Common myeloid progenitor, CD34-positive (primary cell): ENCODE measurements at regions not wholly inside any gene's neighbourhood (a gene's known extent, or its start where the extent isn't known, plus 50 kb on each side); places are given as distances from the start of the nearest gene placed in this dataset.

Experiments
- CTCF ChIA-PET: fragments of 350-600 bp; sonication (Branson Sonifier 250); formaldehyde crosslinking; loops from one replicate; lab custom pipeline; 2021; ENCODE audit warnings: antibody characterized with exemption; lab: Charles Lee
- POLR2A ChIA-PET: fragments of 350-600 bp; sonication (Branson Sonifier 250); formaldehyde crosslinking; loops from one replicate; lab custom pipeline; 2021; ENCODE audit warnings: antibody characterized with exemption; lab: Charles Lee
- DNase-seq, 3 donors: peaks; one replicate each; pipeline versions ENCODE4 v3.0.0 to v3.0.0-alpha.2; 2013
- H3K27ac ChIP-seq, 2 experiments: 1 replicate in 1 of 2; 2 replicates in 1 of 2; pipeline ENCODE4 v1.7.0; 2013; ENCODE audit warnings: inconsistent platforms in 2 of 2, low read length in 2 of 2, mild to moderate bottlenecking in 2 of 2, low read depth in 1 of 2, moderate library complexity in 1 of 2; ENCODE audit not compliant: severe bottlenecking in 2 of 2, insufficient read depth in 1 of 2, poor library complexity in 1 of 2
- H3K27me3 ChIP-seq, 5 experiments: replicated peaks in 2 of 5; 1 replicate in 3 of 5; 2 replicates in 2 of 5; pipeline versions ENCODE4 v1.6.1 to v1.7.0; 2013; ENCODE audit warnings: low read length in 4 of 5, mild to moderate bottlenecking in 2 of 5, moderate library complexity in 2 of 5, inconsistent platforms in 1 of 5; ENCODE audit not compliant: insufficient read depth in 5 of 5, control insufficient read depth in 4 of 5
- H3K36me3 ChIP-seq, 4 experiments: 1 replicate in 2 of 4; 2 replicates in 2 of 4; pipeline versions ENCODE4 v1.6.1 to v1.7.0; 2013; ENCODE audit warnings: low read length in 3 of 4, control low read depth in 1 of 4, mild to moderate bottlenecking in 1 of 4; ENCODE audit not compliant: control insufficient read depth in 4 of 4, insufficient read depth in 4 of 4
- H3K4me1 ChIP-seq, 4 experiments: 1 replicate in 3 of 4; 2 replicates in 1 of 4; pipeline versions ENCODE4 v1.6.1 to v1.7.1; 2013; ENCODE audit warnings: low read length in 3 of 4, mild to moderate bottlenecking in 3 of 4, control low read depth in 1 of 4, inconsistent platforms in 1 of 4, moderate library complexity in 1 of 4; ENCODE audit not compliant: control insufficient read depth in 4 of 4, insufficient read depth in 4 of 4; ENCODE audit errors: control extremely low read depth in 1 of 4
- H3K4me3 ChIP-seq, 7 experiments: 1 replicate in 4 of 7; 2 replicates in 3 of 7; pipeline versions ENCODE4 v1.5.1 to v1.7.0; 2013; ENCODE audit warnings: mild to moderate bottlenecking in 7 of 7, low read length in 6 of 7, moderate library complexity in 6 of 7, inconsistent platforms in 2 of 7, low read depth in 2 of 7, control low read depth in 1 of 7; ENCODE audit not compliant: insufficient read depth in 4 of 7, control insufficient read depth in 1 of 7; ENCODE audit errors: extremely low read depth in 1 of 7
- H3K9me3 ChIP-seq, 5 experiments: 1 replicate in 4 of 5; 2 replicates in 1 of 5; pipeline versions ENCODE4 v1.6.1 to v1.7.1; 2013; ENCODE audit warnings: low read length in 4 of 5, mild to moderate bottlenecking in 2 of 5, inconsistent platforms in 1 of 5, low read depth in 1 of 5, moderate library complexity in 1 of 5; ENCODE audit not compliant: control insufficient read depth in 4 of 5, insufficient read depth in 2 of 5; ENCODE audit errors: control extremely low read depth in 1 of 5
- WGBS: methylation state at CpG from one replicate; pipeline ENCODE4 v1.1.5; 2013; ENCODE audit not compliant: insufficient coverage; 5-methylcytosine and 5-hydroxymethylcytosine counted together

GRCh38 chr5:106757672-106758071 is 913.1 kb downstream of the EFNA5 start:
- no peak overlapping the region for H3K4me3 ChIP-seq
- H3K36me3 ChIP-seq, result no peaks in the 10 kb centered on the region
- POLR2A ChIA-PET, result no interaction called here
- H3K9me3 ChIP-seq, result no peaks in the 10 kb centered on the region
- H3K27me3 ChIP-seq, result no peaks in the 10 kb centered on the region
- H3K4me1 ChIP-seq, result peaks cover 0 to 3% (median 0%) of the 10 kb centered on the region in 4 experiments
- 100% methylated on average over 1 of the region's 3 CpGs for WGBS
- no peak for DNase-seq
- no peak overlapping the region for H3K27ac ChIP-seq
- CTCF ChIA-PET, result no interaction called here

GRCh38 chr5:106755789-106756188 is 914.9 kb downstream of the EFNA5 start:
- WGBS, result 100% methylated on average over 3 of the region's 4 CpGs
- Histone ChIP-seq H3K27me3 (no peaks in the 10 kb centered on the region), H3K36me3 (no peaks in the 10 kb centered on the region), H3K9me3 (no peaks in the 10 kb centered on the region), H3K27ac (no peak overlapping the region), H3K4me3 (no peak overlapping the region), H3K4me1 (peaks cover 0 to 3% (median 0%) of the 10 kb centered on the region in 4 experiments)
- POLR2A ChIA-PET, result no interaction called here
- peak in 1 of 3 donors; percentile 1 for DNase-seq
- CTCF ChIA-PET, result no interaction called here

DNA sequence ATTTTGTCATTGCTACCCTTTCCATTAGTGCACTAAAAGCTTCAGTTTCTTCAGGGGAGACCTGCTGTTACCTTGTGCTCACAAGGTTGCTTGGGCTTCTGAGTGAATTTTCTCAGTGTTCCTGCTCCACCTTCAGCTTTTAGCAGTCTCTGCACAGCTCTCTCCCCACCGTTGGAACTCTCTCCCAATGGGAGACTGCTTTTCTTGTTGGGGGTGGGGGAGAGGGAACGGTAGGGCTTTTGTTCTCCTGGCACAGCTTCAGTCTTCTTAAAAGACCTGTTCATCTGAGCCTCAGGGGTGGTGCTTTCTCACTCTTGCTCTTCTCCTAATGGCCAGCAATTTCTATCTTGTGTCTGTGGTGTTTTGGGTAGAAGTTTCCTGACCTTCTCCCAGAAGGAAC is 915.7 kb downstream of the EFNA5 start:
- H3K4me3 ChIP-seq, result no peak overlapping the region
- no peak for DNase-seq
- ChIA-PET POLR2A (no interaction called here), CTCF (interaction anchor here (0.9 kb wide), 1 partner anchor 10 kb away, joined by 3 read pairs; no protein-coding TSS in a partner anchor)
- no CpG with 5 or more reads among the region's 2 CpGs for WGBS
- H3K27me3 ChIP-seq, result no peaks in the 10 kb centered on the region
- H3K27ac ChIP-seq, result no peak overlapping the region
- H3K9me3 ChIP-seq, result no peaks in the 10 kb centered on the region
- no peaks in the 10 kb centered on the region for H3K36me3 ChIP-seq
- H3K4me1 ChIP-seq, result peaks cover 0 to 3% (median 0%) of the 10 kb centered on the region in 4 experiments

DNA sequence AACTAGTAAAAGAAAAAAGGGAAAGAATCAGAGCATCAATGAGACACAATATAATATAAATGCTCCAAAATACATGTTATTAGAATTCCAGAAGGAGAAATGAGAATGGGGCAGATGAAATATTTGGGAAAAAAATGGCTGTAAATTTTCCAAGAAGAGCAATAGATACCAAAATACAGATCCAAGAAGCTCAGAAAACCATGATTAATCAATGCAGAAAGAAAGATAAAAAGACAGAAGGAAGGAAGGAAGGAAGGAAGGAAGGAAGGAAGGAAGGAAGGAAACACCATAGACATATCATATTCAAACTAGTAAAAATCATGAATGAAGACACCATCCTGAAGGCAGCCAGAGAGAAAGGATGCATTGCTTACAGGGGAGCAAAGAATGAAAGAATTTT is 920.9 kb downstream of the EFNA5 start:
- Histone ChIP-seq H3K27ac (no peak overlapping the region), H3K36me3 (no peaks in the 10 kb centered on the region), H3K27me3 (no peaks in the 10 kb centered on the region), H3K4me1 (no peaks in the 10 kb centered on the region), H3K4me3 (no peak overlapping the region), H3K9me3 (no peaks in the 10 kb centered on the region)
- ChIA-PET POLR2A (no interaction called here), CTCF (no interaction called here)
- no peak for DNase-seq

DNA sequence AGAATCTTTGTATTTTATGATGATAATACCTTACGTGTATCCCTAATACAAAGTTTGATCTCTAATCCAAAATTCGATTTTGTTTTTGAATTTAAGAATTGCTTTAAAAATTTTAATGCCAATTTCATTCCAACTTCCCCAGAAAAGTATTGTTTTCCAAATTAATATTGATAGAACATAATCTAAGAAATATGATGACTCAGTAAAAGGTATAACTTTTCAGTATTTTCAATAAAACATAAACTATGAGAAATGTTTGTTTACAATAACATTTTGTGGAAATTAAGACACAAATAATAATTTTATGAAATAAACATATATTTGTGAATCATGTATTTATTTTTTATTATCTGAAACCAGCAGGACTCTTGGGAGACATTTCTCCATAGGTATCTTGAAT is 931.6 kb downstream of the EFNA5 start:
- Histone ChIP-seq H3K27me3 (no peaks in the 10 kb centered on the region), H3K27ac (no peak overlapping the region), H3K4me1 (no peaks in the 10 kb centered on the region), H3K9me3 (peaks cover 0 to 2% (median 0%) of the 10 kb centered on the region in 5 experiments), H3K36me3 (no peaks in the 10 kb centered on the region), H3K4me3 (no peak overlapping the region)
- ChIA-PET POLR2A (no interaction called here), CTCF (no interaction called here)
- no CpG with 5 or more reads among the region's 2 CpGs for WGBS
- no peak for DNase-seq

GRCh38 chr5:106737111-106737510 is 933.6 kb downstream of the EFNA5 start:
- Histone ChIP-seq H3K4me3 (no peak overlapping the region), H3K9me3 (peaks cover 0 to 9% (median 0%) of the 10 kb centered on the region in 5 experiments), H3K27me3 (no peaks in the 10 kb centered on the region), H3K36me3 (no peaks in the 10 kb centered on the region), H3K27ac (no peak overlapping the region), H3K4me1 (no peaks in the 10 kb centered on the region)
- CTCF ChIA-PET, result no interaction called here
- POLR2A ChIA-PET, result no interaction called here
- DNase-seq, result no peak
- WGBS, result 83% methylated on average over 1 of the region's 1 CpG

DNA sequence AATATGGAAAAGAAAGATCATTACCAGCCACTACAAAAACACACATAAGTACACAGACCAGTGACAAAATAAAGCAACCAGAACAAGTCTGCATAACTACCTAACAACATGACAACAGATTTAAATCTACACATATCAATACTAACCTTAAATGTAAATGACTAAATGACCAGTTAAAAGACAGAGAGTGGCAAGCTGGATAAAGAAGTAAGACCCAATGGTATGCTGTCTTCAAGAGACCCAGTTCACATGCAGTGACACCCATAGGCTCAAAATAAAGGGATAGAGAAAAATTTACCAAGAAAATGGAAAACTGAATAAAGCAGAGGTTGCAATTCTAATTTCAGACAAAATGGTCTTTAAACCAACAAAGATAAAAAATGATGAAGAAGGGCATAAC is 938.1 kb downstream of the EFNA5 start:
- Histone ChIP-seq H3K9me3 (peaks cover 0 to 16% (median 1%) of the 10 kb centered on the region in 5 experiments), H3K36me3 (no peaks in the 10 kb centered on the region), H3K27ac (no peak overlapping the region), H3K4me1 (no peaks in the 10 kb centered on the region), H3K27me3 (no peaks in the 10 kb centered on the region), H3K4me3 (no peak overlapping the region)
- CTCF ChIA-PET, result no interaction called here
- no peak for DNase-seq
- POLR2A ChIA-PET, result no interaction called here
